Left renal pelvis (tissue), 4 donors: ENCODE measurements at regions not wholly inside any gene's neighbourhood (a gene's known extent, or its start where the extent isn't known, plus 50 kb on each side); places are given as distances from the start of the nearest gene placed in this dataset.

Experiments used
- DNase-seq, 4 donors: peaks; one replicate each; pipeline ENCODE4 v3.0.0-alpha.2; 2013; ENCODE audit warnings: low read depth in 4 of 4, low spot score in 3 of 4

GRCh38 chr1:10958614-10959013 lies 53.8 kb upstream of the TARDBP start:
- no peak for DNase-seq

GRCh38 chr1:10960411-10961299 lies 51.8 kb upstream of the TARDBP start:
- peak in 1 of 4 donors; percentile 58 for DNase-seq

GRCh38 chr1:10961300-10961833 lies 51.1 kb upstream of the TARDBP start:
- no peak for DNase-seq

GRCh38 chr1:10962483-10962882 lies 50.0 kb upstream of the TARDBP start:
- no peak for DNase-seq
